GM23338 (cell line): ENCODE measurements at regions not wholly inside any gene's neighbourhood (a gene's known extent, or its start where the extent isn't known, plus 50 kb on each side); places are given as distances from the start of the nearest gene placed in this dataset.

Experiments used
- ATAC-seq: fragments of 200-7000 bp; cut with Tn5 transposase; 3 replicates; pipeline ENCODE4 v1.9.1; 2020
- DNase-seq: peaks from one replicate; pipeline ENCODE4 v3.0.0-alpha.2; 2015; ENCODE audit warnings: low spot score
- H2AFZ ChIP-seq: fragments of 200-600 bp; sonication (generic); 2 replicates; pipeline ENCODE4 v1.8.0; 2016; ENCODE audit warnings: antibody characterized with exemption, mild to moderate bottlenecking, moderate library complexity
- H3F3A ChIP-seq: fragments of 200-600 bp; sonication (generic); replicated peaks from 2 replicates; pipeline ENCODE4 v1.8.0; 2017; ENCODE audit warnings: antibody characterized with exemption, mixed run types, low read depth
- H3K27ac ChIP-seq: fragments of 200-600 bp; sonication (generic); 2 replicates; pipeline ENCODE4 v1.6.1; 2016; ENCODE audit warnings: low read depth
- H3K27me3 ChIP-seq: fragments of 200-600 bp; sonication (generic); 2 replicates; pipeline ENCODE4 v1.8.0; 2016; ENCODE audit warnings: mild to moderate bottlenecking, mixed run types, moderate library complexity; ENCODE audit not compliant: insufficient read depth
- H3K36me3 ChIP-seq: fragments of 200-600 bp; sonication (generic); 2 replicates; pipeline ENCODE4 v1.8.0; 2016; ENCODE audit warnings: mild to moderate bottlenecking; ENCODE audit not compliant: insufficient read depth
- H3K4me1 ChIP-seq: fragments of 200-600 bp; sonication (generic); 2 replicates; pipeline ENCODE4 v1.8.0; 2016; ENCODE audit warnings: mild to moderate bottlenecking, moderate library complexity; ENCODE audit not compliant: insufficient read depth
- H3K4me2 ChIP-seq: fragments of 200-600 bp; sonication (generic); 2 replicates; pipeline ENCODE4 v1.7.1; 2017; ENCODE audit warnings: mixed run types
- H3K4me3 ChIP-seq: fragments of 200-600 bp; sonication (generic); 2 replicates; pipeline ENCODE4 v1.6.1; 2016; ENCODE audit warnings: mixed run types
- H3K79me2 ChIP-seq: fragments of 200-600 bp; sonication (generic); replicated peaks from 2 replicates; pipeline ENCODE4 v1.8.0; 2017; ENCODE audit warnings: mild to moderate bottlenecking; ENCODE audit not compliant: insufficient read depth
- H3K9me2 ChIP-seq: fragments of 200-600 bp; sonication (generic); 2 replicates; pipeline ENCODE4 v1.8.0; 2017; ENCODE audit not compliant: insufficient read depth
- H4K20me1 ChIP-seq: fragments of 200-600 bp; sonication (generic); replicated peaks from 2 replicates; pipeline ENCODE4 v1.8.0; 2017; ENCODE audit warnings: mild to moderate bottlenecking; ENCODE audit not compliant: insufficient read depth
- H3K27ac Mint-ChIP-seq: 2 replicates; pipeline ENCODE4 v1.8.0; 2020; ENCODE audit warnings: inconsistent platforms, mild to moderate bottlenecking, moderate library complexity, mixed read lengths
- H3K27me3 Mint-ChIP-seq: 3 replicates; pipeline ENCODE4 v1.8.0; 2022; ENCODE audit warnings: low read depth, mild to moderate bottlenecking, moderate library complexity, mixed read lengths, inconsistent platforms; ENCODE audit not compliant: insufficient read depth, poor library complexity
- H3K36me3 Mint-ChIP-seq: 3 replicates; pipeline ENCODE4 v1.8.0; 2021; ENCODE audit warnings: low read depth, mild to moderate bottlenecking, inconsistent platforms, moderate library complexity, mixed read lengths
- H3K4me1 Mint-ChIP-seq: 3 replicates; pipeline ENCODE4 v1.8.0; 2020; ENCODE audit warnings: mild to moderate bottlenecking, inconsistent platforms, mixed read lengths
- H3K4me3 Mint-ChIP-seq: 3 replicates; pipeline ENCODE4 v1.8.0; 2021; ENCODE audit warnings: moderate library complexity, mild to moderate bottlenecking, inconsistent platforms, mixed read lengths
- H3K9me3 Mint-ChIP-seq: 3 replicates; pipeline ENCODE4 v1.8.0; 2020; ENCODE audit warnings: moderate library complexity, mild to moderate bottlenecking, inconsistent platforms, mixed read lengths
- CREB1 ChIP-seq: fragments of 250-450 bp; sonication (Bioruptor Pico); IDR thresholded peaks from 2 replicates; pipeline ENCODE4 v1.5.0; 2020; ENCODE audit warnings: low read depth, mild to moderate bottlenecking, moderate library complexity
- CTCF ChIP-seq, 2 experiments: fragments of 200-600 bp in 1 of 2; sonication (generic) in 1 of 2; conservative IDR thresholded peaks; 2 replicates each; pipeline versions ENCODE4 v1.5.1 to v1.6.1; 2016 to 2017; ENCODE audit warnings: antibody characterized with exemption in 2 of 2, low read depth in 2 of 2, mild to moderate bottlenecking in 2 of 2, moderate library complexity in 1 of 2
- ETS1 ChIP-seq: IDR thresholded peaks from 2 replicates; pipeline ENCODE4 v1.6.1; 2016; ENCODE audit warnings: antibody characterized with exemption
- EZH2phosphoT487 ChIP-seq: fragments of 200-600 bp; sonication (generic); IDR thresholded peaks from one replicate; pipeline ENCODE4 v1.8.1; 2018; ENCODE audit warnings: antibody characterized with exemption; ENCODE audit not compliant: unreplicated experiment
- JUNB ChIP-seq: IDR thresholded peaks from one replicate; pipeline ENCODE4 v1.6.1; 2016; ENCODE audit warnings: antibody characterized with exemption; ENCODE audit not compliant: unreplicated experiment
- NANOG ChIP-seq: IDR thresholded peaks from 2 replicates; pipeline ENCODE4 v1.6.1; 2016; ENCODE audit warnings: antibody characterized with exemption, borderline replicate concordance
- REST ChIP-seq: IDR thresholded peaks from one replicate; pipeline ENCODE4 v1.6.1; 2018; ENCODE audit warnings: antibody characterized with exemption; ENCODE audit not compliant: unreplicated experiment
- STAT1 ChIP-seq: IDR thresholded peaks from one replicate; pipeline ENCODE4 v1.6.1; 2016; ENCODE audit warnings: antibody characterized with exemption; ENCODE audit not compliant: unreplicated experiment
- ZNF114 ChIP-seq: fragments of 250-450 bp; sonication (Bioruptor Pico); IDR thresholded peaks from 2 replicates; pipeline ENCODE4 v1.5.0; 2020; ENCODE audit warnings: mild to moderate bottlenecking, moderate library complexity
- ZNF331 ChIP-seq: fragments of 250-450 bp; sonication (Bioruptor Pico); IDR thresholded peaks from 2 replicates; pipeline ENCODE4 v1.5.0; 2020; ENCODE audit warnings: low read depth, mild to moderate bottlenecking, moderate library complexity

- TF ChIP-seq REST (no peak), CTCF (conservative IDR thresholded peaks at IDR 0.05; ENCODE audit: low read depth in 2 of 2) (no peak), ZNF331 (no peak)
These were observed 657.3 kb upstream of the LINC00305 start (continued) for GRCh38 chr18:64806232-64806631.

- no peaks in the 10 kb centered on the region for H3K9me3 Mint-ChIP-seq
- Histone ChIP-seq H3K4me3 (no peak overlapping the region), H3K27me3 (no peaks in the 10 kb centered on the region), H2AFZ (no peak overlapping the region), H4K20me1 (no peaks in the 10 kb centered on the region), H3K27ac (no peak overlapping the region), H3K4me2 (no peak overlapping the region), H3K9me2 (no peaks in the 10 kb centered on the region; the same call in 1 of the 2 replicates), H3K79me2 (no peaks in the 10 kb centered on the region), H3K36me3 (no peaks in the 10 kb centered on the region), H3F3A (no peaks in the 10 kb centered on the region), H3K4me1 (no peaks in the 10 kb centered on the region)
- no peaks in the 10 kb centered on the region for H3K36me3 Mint-ChIP-seq
- H3K27me3 Mint-ChIP-seq, result no peaks in the 10 kb centered on the region
- H3K27ac Mint-ChIP-seq, result no peak overlapping the region
- DNase-seq, result no peak
- H3K4me3 Mint-ChIP-seq, result no peak overlapping the region
- ATAC-seq, result no peak
- no peaks in the 10 kb centered on the region; the same call in 2 of the 3 replicates for H3K4me1 Mint-ChIP-seq
- TF ChIP-seq ETS1 (no peak), STAT1 (no peak), EZH2phosphoT487 (no peak), NANOG (no peak), CTCF (conservative IDR thresholded peaks at IDR 0.05; ENCODE audit: low read depth in 2 of 2) (no peak), CREB1 (CRISPR knock-in tag) (no peak), JUNB (no peak), REST (no peak), ZNF114 (CRISPR knock-in tag) (no peak), ZNF331 (no peak)
These were observed 654.6 kb upstream of the LINC00305 start for GRCh38 chr18:64803471-64803870.
